GM13977 (cell line): ENCODE measurements at regions not wholly inside any gene's neighbourhood (a gene's known extent, or its start where the extent isn't known, plus 50 kb on each side); places are given as distances from the start of the nearest gene placed in this dataset.

Experiments used
- DNase-seq: peaks from one replicate; pipeline ENCODE4 v3.0.0; 2012; ENCODE audit warnings: low spot score
- in situ Hi-C: fragments of 300-500 bp; cut with MboI; formaldehyde crosslinking; loops from one replicate; pipeline ENCODE4 v1.12.0; 2022; ENCODE audit warnings: low sequenced_read_pairs, low pct_unique_long_range_greater_than_20kb, mixed read lengths, inconsistent platforms; ENCODE audit not compliant: unreplicated experiment
- TF ChIP-seq, protein P1 (sequence below): IDR thresholded peaks from 2 replicates; pipeline ENCODE4 v1.5.1; 2012; ENCODE audit warnings: mild to moderate bottlenecking, control low read depth; ENCODE audit not compliant: insufficient read depth; ENCODE audit errors: extremely low read depth, missing control alignments

DNA sequence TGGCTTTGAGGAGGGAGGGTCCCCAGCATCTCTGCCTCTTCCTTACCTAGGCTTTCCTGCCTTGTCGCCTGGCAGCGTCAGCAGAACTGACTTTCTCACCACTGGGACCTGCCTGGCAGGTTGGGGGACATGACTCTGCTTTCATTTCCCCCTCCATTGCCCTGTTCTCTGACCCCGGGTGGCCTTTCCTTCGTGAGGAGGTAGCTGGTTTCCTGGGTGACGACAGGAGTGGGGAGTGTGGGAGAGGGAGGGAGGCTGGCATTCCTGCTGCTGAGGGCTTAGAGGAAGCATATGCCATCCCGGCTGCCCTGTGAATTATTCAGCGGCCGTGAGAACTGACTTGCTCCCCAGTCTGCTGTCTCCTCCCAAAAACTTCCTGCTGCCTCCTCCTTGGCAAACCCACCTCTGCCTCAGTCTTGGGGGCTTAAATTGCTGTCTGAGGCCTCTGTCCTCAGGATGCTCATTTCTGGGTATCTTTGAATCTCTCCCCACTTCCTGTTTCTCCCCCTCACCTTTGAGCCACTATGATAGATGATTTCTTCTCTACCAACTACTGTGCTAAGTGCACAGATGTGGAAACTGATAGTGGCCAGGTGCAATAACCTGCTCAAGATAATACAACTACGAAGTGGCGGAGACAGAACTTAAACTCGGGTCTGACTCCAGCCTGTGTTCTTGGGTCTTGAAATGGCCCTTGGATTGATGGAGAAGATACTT lies 182.0 kb upstream of the CSF3R start:
- in situ Hi-C loops = no loop called here
- TF ChIP-seq, protein P1, sequence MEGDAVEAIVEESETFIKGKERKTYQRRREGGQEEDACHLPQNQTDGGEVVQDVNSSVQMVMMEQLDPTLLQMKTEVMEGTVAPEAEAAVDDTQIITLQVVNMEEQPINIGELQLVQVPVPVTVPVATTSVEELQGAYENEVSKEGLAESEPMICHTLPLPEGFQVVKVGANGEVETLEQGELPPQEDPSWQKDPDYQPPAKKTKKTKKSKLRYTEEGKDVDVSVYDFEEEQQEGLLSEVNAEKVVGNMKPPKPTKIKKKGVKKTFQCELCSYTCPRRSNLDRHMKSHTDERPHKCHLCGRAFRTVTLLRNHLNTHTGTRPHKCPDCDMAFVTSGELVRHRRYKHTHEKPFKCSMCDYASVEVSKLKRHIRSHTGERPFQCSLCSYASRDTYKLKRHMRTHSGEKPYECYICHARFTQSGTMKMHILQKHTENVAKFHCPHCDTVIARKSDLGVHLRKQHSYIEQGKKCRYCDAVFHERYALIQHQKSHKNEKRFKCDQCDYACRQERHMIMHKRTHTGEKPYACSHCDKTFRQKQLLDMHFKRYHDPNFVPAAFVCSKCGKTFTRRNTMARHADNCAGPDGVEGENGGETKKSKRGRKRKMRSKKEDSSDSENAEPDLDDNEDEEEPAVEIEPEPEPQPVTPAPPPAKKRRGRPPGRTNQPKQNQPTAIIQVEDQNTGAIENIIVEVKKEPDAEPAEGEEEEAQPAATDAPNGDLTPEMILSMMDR = no peak
- DNase-seq = no peak

DNA sequence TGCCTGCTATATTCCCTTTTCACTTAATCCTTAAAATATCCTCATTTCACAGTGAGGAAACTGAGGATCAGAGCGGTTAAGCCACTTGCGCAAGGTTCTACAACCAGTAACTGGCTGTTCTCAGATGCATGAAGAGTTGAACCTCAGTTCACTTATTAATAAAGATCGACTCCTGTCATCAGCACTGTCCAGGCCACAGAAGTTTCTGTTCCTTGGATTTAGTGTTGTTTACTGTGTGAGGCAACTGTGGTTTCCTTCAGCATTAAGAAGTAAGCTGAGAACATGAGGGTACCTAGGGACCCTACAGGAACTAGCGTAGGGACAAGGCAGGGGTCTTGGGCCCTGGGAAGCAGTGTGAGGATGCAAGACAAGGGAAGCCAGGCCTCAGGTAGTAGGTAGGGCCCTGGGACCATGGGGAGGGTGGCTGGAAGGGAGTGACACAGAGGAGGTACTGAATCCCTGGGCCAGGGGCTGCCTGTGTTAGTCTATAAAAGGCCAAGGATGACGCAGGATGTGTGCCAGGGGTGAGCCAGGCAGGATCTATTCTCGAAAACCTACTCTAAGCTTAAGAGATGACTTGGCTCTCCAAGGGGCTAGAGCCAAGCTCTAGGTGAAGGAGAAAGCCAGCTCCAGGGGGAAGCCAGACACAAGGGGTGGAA lies 181.2 kb upstream of the CSF3R start:
- no peak for DNase-seq
- TF ChIP-seq, protein P1 = no peak
- in situ Hi-C loops = no loop called here

DNA sequence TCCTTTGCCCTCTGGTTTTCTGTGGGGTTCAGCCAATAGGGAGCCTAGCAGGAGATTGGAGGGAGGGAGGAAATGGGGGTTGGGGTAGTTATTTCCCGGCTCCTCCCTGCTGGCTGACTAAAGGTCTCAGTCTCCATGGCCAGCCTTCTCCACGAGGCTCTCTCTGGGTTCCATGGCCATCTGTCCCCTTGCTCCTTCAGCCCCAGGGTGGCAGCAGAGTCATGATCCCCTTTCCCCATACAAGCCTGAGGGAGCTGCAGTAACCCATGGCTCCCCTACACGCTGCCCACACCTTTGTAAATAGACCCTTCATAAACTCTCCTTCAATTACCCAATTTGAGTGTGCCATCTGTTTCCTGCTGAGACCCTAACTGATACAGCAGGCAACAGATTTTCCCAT lies 176.1 kb upstream of the CSF3R start:
- no peak for DNase-seq
- in situ Hi-C loops = no loop called here
- TF ChIP-seq, protein P1 = no peak

DNA sequence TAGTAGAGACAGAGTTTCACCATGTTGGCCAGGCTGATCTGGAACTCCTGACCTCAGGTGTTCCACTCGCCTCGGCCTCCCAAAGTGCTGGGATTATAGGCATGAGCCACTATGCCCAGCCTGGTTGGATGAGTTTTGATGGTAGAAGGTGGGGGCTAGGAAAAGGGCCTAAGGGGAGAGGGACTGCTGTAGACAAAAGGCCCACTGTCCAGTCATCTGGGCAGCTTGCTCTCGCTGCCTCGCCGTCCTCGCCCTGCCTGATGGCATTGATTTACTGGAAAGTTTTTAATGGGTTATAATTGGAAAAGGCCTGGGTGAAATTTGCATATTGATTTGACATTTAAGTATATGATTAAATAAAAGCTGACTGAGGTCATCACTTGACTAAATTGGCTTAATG lies 175.1 kb upstream of the CSF3R start:
- in situ Hi-C loops = no loop called here
- DNase-seq = no peak
- TF ChIP-seq, protein P1 = no peak

- DNase-seq = no peak
- in situ Hi-C loops = no loop called here
- TF ChIP-seq, protein P1 = no peak
Observed at GRCh38 chr1:36656838-36657237, 174.1 kb upstream of the CSF3R start.

- no peak for DNase-seq
- in situ Hi-C loops = no loop called here
- TF ChIP-seq, protein P1 = no peak
Observed at GRCh38 chr1:36656271-36656670, 173.6 kb upstream of the CSF3R start.

DNA sequence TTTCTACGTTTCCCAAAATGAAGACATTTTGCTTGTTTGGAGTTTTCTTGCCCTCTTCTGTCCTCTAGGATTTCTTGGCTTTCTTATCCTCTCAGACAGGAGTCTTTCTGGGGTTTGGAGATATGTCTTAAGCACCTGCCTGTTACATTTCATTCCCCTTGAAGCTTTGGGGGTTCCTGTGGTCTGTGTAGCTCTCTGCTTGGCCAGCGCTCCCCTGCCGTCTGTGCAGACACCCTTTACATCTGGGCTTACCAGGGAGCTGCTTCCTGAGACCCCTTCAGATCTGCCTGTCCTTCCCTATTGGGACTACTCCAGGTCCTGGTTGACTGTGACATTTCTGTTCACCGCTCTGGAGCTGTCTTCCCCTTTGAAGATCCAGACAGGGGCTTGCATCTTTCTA lies 171.9 kb upstream of the CSF3R start:
- DNase-seq = no peak
- in situ Hi-C loops = no loop called here
- TF ChIP-seq, protein P1 = no peak
